Natural killer cell (primary cell): ENCODE measurements at regions not wholly inside any gene's neighbourhood (a gene's known extent, or its start where the extent isn't known, plus 50 kb on each side); places are given as distances from the start of the nearest gene placed in this dataset.

Source experiments
- ATAC-seq, 3 donors: fragments of 150-1000 bp in 2 of 3; fragments of 200-7000 bp in 1 of 3; cut with Tn5 transposase; 1 replicate in 1 of 3; 2 replicates in 2 of 3; pipeline ENCODE4 v1.10.0; 2021; ENCODE audit warnings: mild to moderate bottlenecking in 2 of 3, moderate library complexity in 2 of 3
- DNase-seq, 2 donors: peaks; one replicate each; pipeline versions ENCODE4 v3.0.0 to v3.0.0-alpha.2; 2013 to 2021; ENCODE audit warnings: mixed read lengths in 1 of 2
- H3K27ac ChIP-seq: one replicate; pipeline ENCODE4 v1.5.1; 2013; ENCODE audit warnings: mild to moderate bottlenecking, low read length
- H3K27me3 ChIP-seq: one replicate; pipeline ENCODE4 v1.6.1; 2013; ENCODE audit warnings: low read length; ENCODE audit not compliant: control insufficient read depth, insufficient read depth
- H3K36me3 ChIP-seq: one replicate; pipeline ENCODE4 v1.6.1; 2013; ENCODE audit warnings: low read length; ENCODE audit not compliant: control insufficient read depth, insufficient read depth
- H3K4me1 ChIP-seq: one replicate; pipeline ENCODE4 v1.6.1; 2013; ENCODE audit warnings: low read length; ENCODE audit not compliant: control insufficient read depth, insufficient read depth
- H3K4me3 ChIP-seq: one replicate; pipeline ENCODE4 v1.5.1; 2013; ENCODE audit warnings: low read length
- H3K9me3 ChIP-seq: one replicate; pipeline ENCODE4 v1.6.1; 2013; ENCODE audit warnings: low read length; ENCODE audit not compliant: control insufficient read depth, insufficient read depth
- H3K27ac Mint-ChIP-seq, 2 donors: one replicate each; pipeline ENCODE4 v1.8.0; 2022; ENCODE audit warnings: mild to moderate bottlenecking in 2 of 2, mixed read lengths in 2 of 2, moderate library complexity in 1 of 2
- H3K27me3 Mint-ChIP-seq, 2 donors: one replicate each; pipeline ENCODE4 v1.8.0; 2022; ENCODE audit warnings: low read depth in 2 of 2, mixed read lengths in 2 of 2
- H3K36me3 Mint-ChIP-seq: one replicate; pipeline ENCODE4 v1.8.0; 2022; ENCODE audit warnings: mixed read lengths
- H3K4me1 Mint-ChIP-seq, 2 donors: one replicate each; pipeline ENCODE4 v1.8.0; 2022; ENCODE audit warnings: mixed read lengths in 2 of 2
- H3K4me3 Mint-ChIP-seq: one replicate; pipeline ENCODE4 v1.8.0; 2022; ENCODE audit warnings: mild to moderate bottlenecking, moderate library complexity, mixed read lengths
- H3K9me3 Mint-ChIP-seq, 2 donors: one replicate each; pipeline ENCODE4 v1.8.0; 2022; ENCODE audit warnings: mixed read lengths in 2 of 2
- WGBS: methylation state at CpG from one replicate; pipeline ENCODE4 v1.1.7; 2013; ENCODE audit warnings: missing lambda C conversion rate; ENCODE audit not compliant: insufficient coverage; 5-methylcytosine and 5-hydroxymethylcytosine counted together
- intact Hi-C: fragments of 100-400 bp; cut with micrococcal nuclease; formaldehyde crosslinking; loops from one replicate; pipeline ENCODE4 v1.14.2; 2022
- TF ChIP-seq, protein P1 (sequence below): fragments of 200-600 bp; IDR thresholded peaks from one replicate; pipeline ENCODE4 v1.8.0; 2022; ENCODE audit warnings: antibody characterized with exemption

GRCh38 chr10:108132303-108132702 is 967.8 kb upstream of the SORCS1 start:
- Histone ChIP-seq H3K36me3 (no peaks in the 10 kb centered on the region), H3K4me3 (no peak overlapping the region), H3K27me3 (no peaks in the 10 kb centered on the region), H3K4me1 (no peaks in the 10 kb centered on the region), H3K27ac (no peak overlapping the region), H3K9me3 (peaks cover 2% of the 10 kb centered on the region)
- Mint-ChIP-seq H3K27ac (no peak overlapping the region), H3K4me1 (no peaks in the 10 kb centered on the region), H3K36me3 (no peaks in the 10 kb centered on the region), H3K27me3 (no peaks in the 10 kb centered on the region), H3K4me3 (no peak overlapping the region), H3K9me3 (peaks cover 7 to 17% of the 10 kb centered on the region in 2 donors)
- ATAC-seq = no peak
- no peak for DNase-seq
- TF ChIP-seq, protein P1, sequence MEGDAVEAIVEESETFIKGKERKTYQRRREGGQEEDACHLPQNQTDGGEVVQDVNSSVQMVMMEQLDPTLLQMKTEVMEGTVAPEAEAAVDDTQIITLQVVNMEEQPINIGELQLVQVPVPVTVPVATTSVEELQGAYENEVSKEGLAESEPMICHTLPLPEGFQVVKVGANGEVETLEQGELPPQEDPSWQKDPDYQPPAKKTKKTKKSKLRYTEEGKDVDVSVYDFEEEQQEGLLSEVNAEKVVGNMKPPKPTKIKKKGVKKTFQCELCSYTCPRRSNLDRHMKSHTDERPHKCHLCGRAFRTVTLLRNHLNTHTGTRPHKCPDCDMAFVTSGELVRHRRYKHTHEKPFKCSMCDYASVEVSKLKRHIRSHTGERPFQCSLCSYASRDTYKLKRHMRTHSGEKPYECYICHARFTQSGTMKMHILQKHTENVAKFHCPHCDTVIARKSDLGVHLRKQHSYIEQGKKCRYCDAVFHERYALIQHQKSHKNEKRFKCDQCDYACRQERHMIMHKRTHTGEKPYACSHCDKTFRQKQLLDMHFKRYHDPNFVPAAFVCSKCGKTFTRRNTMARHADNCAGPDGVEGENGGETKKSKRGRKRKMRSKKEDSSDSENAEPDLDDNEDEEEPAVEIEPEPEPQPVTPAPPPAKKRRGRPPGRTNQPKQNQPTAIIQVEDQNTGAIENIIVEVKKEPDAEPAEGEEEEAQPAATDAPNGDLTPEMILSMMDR = no peak
- 88% methylated on average over 2 of the region's 2 CpGs for WGBS
- intact Hi-C loops = no loop called here

DNA sequence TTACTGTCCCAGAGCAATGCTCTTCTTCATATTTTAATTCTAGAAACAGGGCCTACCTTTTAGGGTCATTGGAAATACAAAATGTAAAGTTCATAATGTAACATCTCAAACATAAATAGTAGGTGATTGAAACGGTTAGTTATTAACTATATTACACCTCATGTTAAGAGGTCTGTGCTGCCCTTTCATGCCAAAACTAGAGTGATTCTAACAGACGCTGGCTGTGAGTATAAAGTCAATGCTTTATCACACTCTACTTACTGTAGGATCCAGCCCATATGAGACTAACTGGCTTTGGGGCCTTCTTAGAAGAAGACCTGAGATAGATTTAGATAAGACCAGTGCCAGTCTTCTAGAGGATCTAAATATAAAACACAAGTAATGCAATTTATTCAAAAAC is 966.1 kb upstream of the SORCS1 start:
- ATAC-seq (no peak), DNase-seq (no peak)
- H3K36me3 Mint-ChIP-seq = no peaks in the 10 kb centered on the region
- H3K4me1 ChIP-seq = no peaks in the 10 kb centered on the region
- no peaks in the 10 kb centered on the region for H3K27me3 Mint-ChIP-seq
- H3K9me3 Mint-ChIP-seq = peaks cover 8 to 19% of the 10 kb centered on the region in 2 donors
- no peak overlapping the region for H3K4me3 Mint-ChIP-seq
- peaks cover 2% of the 10 kb centered on the region for H3K9me3 ChIP-seq
- H3K27ac ChIP-seq = no peak overlapping the region
- no peaks in the 10 kb centered on the region for H3K36me3 ChIP-seq
- TF ChIP-seq, protein P1 = no peak
- H3K27me3 ChIP-seq = no peaks in the 10 kb centered on the region
- WGBS = 67% methylated on average over 1 of the region's 2 CpGs
- H3K27ac Mint-ChIP-seq = no peak overlapping the region
- no peaks in the 10 kb centered on the region for H3K4me1 Mint-ChIP-seq
- intact Hi-C loops = no loop called here
- H3K4me3 ChIP-seq = no peak overlapping the region

DNA sequence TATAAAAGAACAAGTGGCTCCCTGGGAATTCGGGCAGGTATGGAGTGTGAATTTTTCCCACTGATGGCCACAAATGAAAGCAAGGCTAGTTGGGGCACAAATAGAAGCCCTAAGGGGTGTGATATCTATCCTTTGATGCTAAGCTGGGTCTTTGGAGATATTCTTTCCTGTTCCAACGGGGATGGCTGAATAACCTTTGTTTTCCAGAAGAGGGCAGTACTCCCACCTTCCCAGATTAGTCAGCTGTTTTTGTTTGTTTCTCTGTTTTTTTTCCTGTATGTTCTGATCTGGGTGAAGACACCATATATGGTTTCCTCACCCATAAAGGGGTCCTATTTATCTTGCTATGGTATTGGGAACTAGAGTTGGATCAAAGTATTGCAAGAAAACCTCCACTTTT is 947.7 kb upstream of the SORCS1 start:
- Histone ChIP-seq H3K27me3 (no peaks in the 10 kb centered on the region), H3K36me3 (no peaks in the 10 kb centered on the region), H3K4me3 (no peak overlapping the region), H3K27ac (no peak overlapping the region), H3K4me1 (no peaks in the 10 kb centered on the region), H3K9me3 (no peaks in the 10 kb centered on the region)
- Mint-ChIP-seq H3K27me3 (no peaks in the 10 kb centered on the region), H3K4me1 (no peaks in the 10 kb centered on the region), H3K27ac (no peak overlapping the region), H3K36me3 (no peaks in the 10 kb centered on the region), H3K4me3 (no peak overlapping the region), H3K9me3 (peaks cover 3 to 4% of the 10 kb centered on the region in 2 donors)
- TF ChIP-seq, protein P1 = no peak
- WGBS = 32% methylated on average over 2 of the region's 2 CpGs
- no peak for DNase-seq
- ATAC-seq = no peak
- intact Hi-C loops = no loop called here

DNA sequence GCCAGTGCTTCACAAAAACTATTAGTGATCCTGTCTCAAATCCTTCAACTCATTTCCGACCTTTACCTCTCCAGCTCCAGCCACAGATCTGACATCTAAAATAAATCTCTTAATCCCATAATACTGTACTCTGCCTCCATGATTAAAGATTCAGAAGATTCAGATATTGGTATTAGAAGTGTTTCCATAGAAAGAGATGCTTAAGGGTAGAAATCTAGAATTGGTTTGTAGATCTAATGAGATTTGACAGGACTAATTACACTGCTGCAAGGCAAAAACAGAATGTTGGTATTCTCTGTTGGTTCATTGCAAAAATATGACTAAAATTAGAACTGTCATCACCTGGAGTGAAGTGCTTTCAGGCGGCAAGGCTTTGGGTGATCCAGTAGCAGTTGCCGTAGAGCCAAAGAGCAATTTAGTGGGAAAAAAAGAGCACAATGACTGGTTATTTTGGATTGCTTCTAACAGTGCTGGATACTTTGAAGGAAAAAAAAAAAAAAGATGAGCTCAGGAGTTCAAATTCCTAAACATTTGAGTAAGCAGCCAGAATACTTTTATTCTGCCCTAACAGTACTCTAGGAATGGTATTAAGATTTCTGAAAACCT is 940.1 kb upstream of the SORCS1 start:
- TF ChIP-seq, protein P1 = no peak
- intact Hi-C loops = no loop called here
- H3K4me3 ChIP-seq = no peak overlapping the region
- Mint-ChIP-seq H3K27ac (no peak overlapping the region), H3K4me1 (no peaks in the 10 kb centered on the region), H3K4me3 (no peak overlapping the region), H3K36me3 (peaks cover 7% of the 10 kb centered on the region), H3K9me3 (peaks cover 7 to 29% of the 10 kb centered on the region in 2 donors), H3K27me3 (no peaks in the 10 kb centered on the region)
- no peaks in the 10 kb centered on the region for H3K27me3 ChIP-seq
- DNase-seq (no peak), ATAC-seq (no peak)
- H3K9me3 ChIP-seq = no peaks in the 10 kb centered on the region
- H3K36me3 ChIP-seq = no peaks in the 10 kb centered on the region
- H3K27ac ChIP-seq = no peak overlapping the region
- 94% methylated on average over 3 of the region's 3 CpGs for WGBS
- H3K4me1 ChIP-seq = no peaks in the 10 kb centered on the region
